Type B pancreatic cell (in vitro differentiated cells): ENCODE measurements at regions not wholly inside any gene's neighbourhood (a gene's known extent, or its start where the extent isn't known, plus 50 kb on each side); places are given as distances from the start of the nearest gene placed in this dataset.

Experiments used
- DNase-seq: peaks from one replicate; pipeline ENCODE4 v3.0.0; 2021; ENCODE audit warnings: mixed read lengths; ENCODE audit not compliant: unreplicated experiment; ENCODE audit errors: extremely low spot score
- H3K27ac Mint-ChIP-seq: 2 replicates; pipeline ENCODE4 v1.8.0; 2021; ENCODE audit warnings: mild to moderate bottlenecking, mixed read lengths
- H3K27me3 Mint-ChIP-seq: 2 replicates; pipeline ENCODE4 v1.8.0; 2021; ENCODE audit warnings: mixed read lengths
- H3K36me3 Mint-ChIP-seq: 2 replicates; pipeline ENCODE4 v1.8.0; 2021; ENCODE audit warnings: mixed read lengths
- H3K4me1 Mint-ChIP-seq: one replicate; pipeline ENCODE4 v1.8.0; 2021; ENCODE audit warnings: mixed read lengths; ENCODE audit not compliant: unreplicated experiment
- H3K4me3 Mint-ChIP-seq: 2 replicates; pipeline ENCODE4 v1.8.0; 2021; ENCODE audit warnings: mild to moderate bottlenecking, mixed read lengths
- H3K9me3 Mint-ChIP-seq: 2 replicates; pipeline ENCODE4 v1.8.0; 2021; ENCODE audit warnings: mixed read lengths
- CTCF ChIP-seq: fragments of 200-600 bp; sonication (generic); conservative IDR thresholded peaks from 2 replicates; pipeline ENCODE4 v1.5.0; 2021; ENCODE audit warnings: antibody characterized with exemption, mild to moderate bottlenecking

- no peak overlapping the region for H3K27ac Mint-ChIP-seq
- no peak overlapping the region for H3K4me3 Mint-ChIP-seq
- peaks cover 45% of the 10 kb centered on the region for H3K27me3 Mint-ChIP-seq
- DNase-seq = no peak
- peaks cover 17% of the 10 kb centered on the region for H3K9me3 Mint-ChIP-seq
- H3K36me3 Mint-ChIP-seq = no peaks in the 10 kb centered on the region
- TF ChIP-seq CTCF = no peak
- peaks cover 10% of the 10 kb centered on the region for H3K4me1 Mint-ChIP-seq
These were observed 170.7 kb downstream of the CHST1 start for GRCh38 chr11:45494738-45495137.

DNA sequence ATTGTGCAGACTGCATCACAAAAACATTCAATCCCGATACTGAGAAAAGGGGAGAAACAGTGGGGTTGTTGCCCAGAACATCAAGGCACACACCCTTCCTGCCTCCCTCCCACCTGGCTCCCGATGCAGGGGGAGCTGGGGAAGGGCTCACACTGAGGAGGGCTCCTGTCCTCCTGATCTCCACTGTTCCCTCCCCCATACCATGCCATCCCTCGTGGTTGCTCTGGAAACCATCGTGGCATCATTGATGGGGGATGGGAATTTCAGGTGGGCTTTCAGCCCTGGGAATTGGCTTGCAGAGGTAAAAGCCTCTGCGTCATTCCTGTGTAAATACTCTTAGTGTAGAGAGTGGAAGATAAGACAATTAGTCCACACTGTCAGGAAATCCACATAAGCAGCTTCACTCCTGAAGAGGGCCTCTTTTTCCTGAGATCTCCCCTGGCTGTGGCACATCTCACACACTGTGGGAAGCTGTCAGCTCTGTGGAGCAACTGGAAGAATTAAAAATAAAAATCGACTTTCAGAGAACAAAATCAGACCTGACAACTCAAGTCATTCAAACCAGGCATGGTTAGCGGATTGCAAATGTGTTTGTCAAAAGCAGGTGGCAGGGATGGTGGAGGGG lies 176.0 kb downstream of the CHST1 start:
- Mint-ChIP-seq H3K4me1 (peaks cover 8% of the 10 kb centered on the region), H3K9me3 (peaks cover 5% of the 10 kb centered on the region), H3K4me3 (no peak overlapping the region), H3K36me3 (no peaks in the 10 kb centered on the region), H3K27me3 (peaks cover 31% of the 10 kb centered on the region), H3K27ac (no peak overlapping the region)
- TF ChIP-seq CTCF = no peak
- DNase-seq = no peak

GRCh38 chr11:45486461-45486860 lies 179.0 kb downstream of the CHST1 start:
- Mint-ChIP-seq H3K27me3 (peaks cover 27% of the 10 kb centered on the region), H3K36me3 (no peaks in the 10 kb centered on the region), H3K9me3 (no peaks in the 10 kb centered on the region), H3K4me1 (peaks cover 11% of the 10 kb centered on the region), H3K27ac (no peak overlapping the region), H3K4me3 (no peak overlapping the region)
- no peak for DNase-seq
- no peak for TF ChIP-seq CTCF

- Mint-ChIP-seq H3K4me3 (no peak overlapping the region), H3K27ac (no peak overlapping the region), H3K4me1 (peaks cover 13% of the 10 kb centered on the region), H3K9me3 (no peaks in the 10 kb centered on the region), H3K36me3 (no peaks in the 10 kb centered on the region), H3K27me3 (peaks cover 24% of the 10 kb centered on the region)
- DNase-seq = no peak
- peak; percentile 53 for TF ChIP-seq CTCF
These were observed 180.2 kb downstream of the CHST1 start for GRCh38 chr11:45485070-45485707.

DNA sequence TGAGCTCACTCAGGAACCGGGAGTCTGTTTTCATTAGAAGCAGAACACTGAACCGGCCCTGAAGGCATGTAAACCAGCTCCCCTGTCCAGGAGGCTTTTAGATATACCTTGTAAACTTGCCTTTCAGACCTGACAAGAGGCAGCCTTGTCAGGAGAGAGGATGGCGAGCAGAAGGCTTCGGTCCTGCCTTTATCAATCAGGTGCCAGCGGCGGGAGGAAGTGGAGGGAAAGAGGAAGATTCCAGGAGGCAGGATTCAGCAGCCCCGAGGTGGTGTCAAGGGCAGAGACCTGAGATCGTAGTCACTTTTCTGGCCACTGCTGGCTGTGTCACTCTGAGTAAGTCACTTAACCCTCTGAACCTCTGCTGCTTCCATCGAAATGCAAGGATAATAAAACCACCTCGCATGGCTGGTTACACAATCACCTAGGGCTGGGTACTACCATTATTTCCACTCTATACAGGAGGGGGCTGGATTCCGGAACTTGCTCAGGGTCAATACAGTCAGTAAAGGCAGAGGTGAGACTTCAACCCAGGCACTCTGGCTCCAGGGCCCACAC lies 181.0 kb downstream of the CHST1 start:
- no peak for DNase-seq
- TF ChIP-seq CTCF = no peak
- Mint-ChIP-seq H3K27ac (no peak overlapping the region), H3K4me3 (no peak overlapping the region), H3K27me3 (peaks cover 29% of the 10 kb centered on the region), H3K9me3 (no peaks in the 10 kb centered on the region), H3K4me1 (peaks cover 13% of the 10 kb centered on the region), H3K36me3 (no peaks in the 10 kb centered on the region)
